GM12891 (cell line): ENCODE measurements at regions not wholly inside any gene's neighbourhood (a gene's known extent, or its start where the extent isn't known, plus 50 kb on each side); places are given as distances from the start of the nearest gene placed in this dataset.
"Not testable (repeated sequence)": the region's sequence is repeated elsewhere in the genome, so short reads cannot be mapped to it uniquely, and the experiment has no call there.

Source experiments
- POLR2A ChIP-seq: IDR thresholded peaks from 2 replicates; pipeline ENCODE4 v1.6.1; 2011; ENCODE audit warnings: low read depth, low read length, control low read depth
- TAF1 ChIP-seq: IDR thresholded peaks from 2 replicates; pipeline ENCODE4 v1.6.1; 2011; ENCODE audit warnings: low read depth, low read length, control low read depth

DNA sequence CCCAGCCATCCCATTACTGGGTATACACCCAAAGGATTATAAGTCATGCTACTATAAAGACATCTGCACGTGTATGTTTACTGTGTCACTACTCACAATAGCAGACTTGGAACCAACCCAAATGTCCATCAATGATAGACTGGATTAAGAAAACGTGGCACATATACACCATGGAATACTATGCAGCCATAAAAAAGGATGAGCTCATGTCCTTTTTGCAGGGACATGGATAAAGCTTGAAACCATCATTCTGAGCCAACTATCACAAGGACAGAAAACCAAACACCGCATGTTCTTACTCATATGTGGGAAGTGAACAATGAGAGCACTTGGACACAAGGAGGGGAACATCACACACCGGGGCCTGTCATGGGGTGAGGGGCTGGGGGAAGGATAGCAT lies 248.0 kb downstream of the NDUFS4 start:
- not testable (repeated sequence) for TF ChIP-seq POLR2A, TAF1
